A172 (cell line): ENCODE measurements at regions not wholly inside any gene's neighbourhood (a gene's known extent, or its start where the extent isn't known, plus 50 kb on each side); places are given as distances from the start of the nearest gene placed in this dataset.
"Not testable (repeated sequence)": the region's sequence is repeated elsewhere in the genome, so short reads cannot be mapped to it uniquely, and the experiment has no call there.

Experiments
- DNase-seq: peaks from one replicate; pipeline ENCODE4 v3.0.0-alpha.2; 2015; ENCODE audit warnings: low spot score

- no peak for DNase-seq
Measured at GRCh38 chr4:85018983-85019382, 52.5 kb upstream of the WDFY3 start.

DNA sequence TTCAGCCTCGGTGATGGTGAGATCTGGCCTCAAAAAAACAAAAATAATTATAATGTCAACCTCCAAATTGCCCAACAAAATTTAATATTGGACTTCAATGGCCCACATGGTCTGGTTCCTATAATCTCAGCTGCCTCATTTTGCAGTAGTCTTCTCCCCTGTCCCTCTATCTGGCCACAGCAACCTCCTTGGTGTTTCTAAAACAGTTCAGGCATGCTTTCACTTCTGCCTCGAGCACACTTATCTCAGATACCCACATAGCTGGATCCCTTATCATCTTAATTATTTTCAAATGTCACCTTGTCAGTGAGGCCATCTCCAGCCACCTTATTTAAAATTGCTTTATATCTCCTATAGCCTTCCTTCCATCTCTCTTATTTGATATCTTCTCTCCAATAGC, 52.9 kb upstream of the WDFY3 start:
- DNase-seq = no peak

DNA sequence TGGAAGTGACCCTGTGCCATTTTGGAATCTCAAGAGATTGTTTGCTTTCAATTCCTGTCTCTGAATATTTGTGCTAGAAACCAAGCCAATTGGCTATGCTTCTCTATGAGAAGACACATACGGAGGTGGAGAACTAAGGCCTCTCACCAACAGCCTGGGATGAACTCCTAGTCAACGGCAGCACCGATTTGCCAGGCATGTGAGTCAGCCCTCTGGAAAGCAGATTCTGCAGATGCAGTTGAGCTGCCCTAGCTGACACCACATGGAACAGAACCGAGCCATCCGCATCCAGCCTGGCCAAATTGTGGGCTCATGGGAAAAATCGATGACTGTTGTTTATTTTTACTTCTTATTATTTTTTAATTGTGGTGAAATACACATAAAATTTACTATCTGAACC, 58.2 kb upstream of the WDFY3 start:
- no peak for DNase-seq

GRCh38 chr4:85028910-85029309, 62.4 kb upstream of the WDFY3 start:
- peak; percentile 35 for DNase-seq

GRCh38 chr4:85029453-85029852, 63.0 kb upstream of the WDFY3 start:
- DNase-seq = no peak

GRCh38 chr4:85030156-85030555, 63.7 kb upstream of the WDFY3 start:
- no peak for DNase-seq

- not testable (repeated sequence) for DNase-seq
Measured at GRCh38 chr4:85033838-85034237, 67.3 kb upstream of the WDFY3 start.

DNA sequence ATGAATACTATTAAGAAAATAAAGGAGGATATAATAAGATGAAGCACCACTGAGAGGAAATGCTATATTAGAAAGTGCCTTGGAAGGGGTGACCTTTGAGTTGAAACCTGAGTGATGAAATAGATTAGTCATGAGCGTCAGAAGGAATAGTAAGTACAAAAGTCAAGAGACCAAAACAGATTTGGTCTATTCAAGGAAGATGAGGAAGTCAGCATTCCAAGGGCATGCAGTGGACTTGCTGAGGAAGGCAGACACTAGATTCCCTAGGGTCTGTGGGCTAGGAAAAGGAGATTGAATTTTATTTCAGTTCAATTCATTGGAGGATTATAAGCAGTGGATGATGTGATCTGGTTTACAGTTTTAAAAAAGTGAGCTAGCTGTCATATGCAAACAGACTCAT, 73.0 kb upstream of the WDFY3 start:
- DNase-seq = no peak

DNA sequence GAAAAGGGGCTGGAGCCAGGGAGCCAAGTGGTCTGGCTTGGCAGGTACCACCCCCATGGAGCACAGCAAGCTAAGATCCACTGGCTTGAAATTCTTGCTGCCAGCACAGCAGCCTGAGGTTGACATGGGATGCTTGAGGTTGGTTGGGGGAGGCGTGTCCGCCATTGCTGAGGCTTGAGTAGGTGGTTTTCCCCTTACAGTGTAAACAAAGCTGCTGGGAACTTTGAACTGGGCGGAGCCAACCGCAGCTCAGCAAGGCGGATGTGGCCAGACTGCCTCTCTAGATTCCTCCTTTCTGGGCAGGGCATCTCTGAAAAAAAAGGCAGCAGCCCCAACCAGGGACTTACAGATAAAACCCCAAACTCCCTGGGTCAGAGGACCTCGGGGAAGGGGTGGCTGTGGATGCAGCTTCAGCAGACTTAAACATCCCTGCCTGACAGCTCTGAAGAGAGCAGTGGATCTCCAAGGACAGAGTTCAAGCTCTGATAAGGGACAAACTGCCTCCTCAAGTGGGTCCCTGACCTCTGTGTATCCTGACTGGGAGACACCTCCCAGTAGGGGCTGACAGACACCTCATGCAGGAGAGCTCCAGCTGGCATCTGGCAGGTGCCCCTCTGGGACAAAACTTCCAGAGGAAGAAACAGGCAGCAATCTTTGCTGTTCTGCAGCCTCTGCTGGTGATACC, 77.5 kb upstream of the WDFY3 start:
- DNase-seq = peak; percentile 16

- no peak for DNase-seq
Measured at GRCh38 chr4:85050736-85051135, 84.2 kb upstream of the WDFY3 start.

DNA sequence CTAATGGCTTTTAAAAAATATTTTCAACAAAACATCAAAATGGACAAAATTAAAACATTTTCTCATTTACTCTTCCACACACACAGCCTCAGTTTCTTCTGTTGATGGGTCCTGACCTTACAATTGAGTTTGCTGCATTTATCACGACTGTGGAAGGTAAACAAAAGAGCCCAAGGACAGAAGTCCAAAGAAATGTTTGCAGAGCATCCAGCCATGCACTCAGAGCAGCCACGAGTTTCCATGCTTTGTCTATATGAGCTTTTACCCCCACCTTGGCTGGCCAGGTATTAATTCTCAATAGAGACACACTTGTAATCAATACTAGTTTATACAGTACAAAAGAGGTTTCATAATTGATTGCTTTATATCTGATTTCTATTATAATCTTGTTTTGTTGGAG, 85.0 kb upstream of the WDFY3 start:
- no peak for DNase-seq

- DNase-seq = not testable (repeated sequence)
Measured at GRCh38 chr4:85054925-85055324, 88.4 kb upstream of the WDFY3 start.

DNA sequence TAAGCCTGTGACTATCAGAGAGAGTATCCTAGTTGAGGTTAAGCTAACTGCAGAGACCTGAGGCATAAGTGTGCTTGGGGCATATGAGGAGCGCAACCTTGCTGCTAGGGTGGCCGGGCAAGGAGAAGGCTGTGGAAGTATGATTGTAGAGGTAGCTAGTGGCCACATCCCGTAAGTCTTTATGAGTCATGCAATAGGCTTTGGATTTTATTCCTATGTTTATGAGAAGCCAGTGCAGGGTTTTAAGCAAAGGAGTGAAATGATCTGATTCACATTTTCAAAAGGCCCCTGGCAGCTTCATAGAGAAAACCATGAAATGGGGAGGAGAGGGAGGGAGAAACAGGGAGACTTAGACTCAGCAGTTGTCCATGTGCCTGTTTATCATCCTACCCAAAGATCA, 92.1 kb upstream of the WDFY3 start:
- DNase-seq = no peak

- no peak for DNase-seq
Measured at GRCh38 chr4:85061974-85062373, 95.5 kb upstream of the WDFY3 start.

- DNase-seq = no peak
Measured at GRCh38 chr4:85062466-85062865, 96.0 kb upstream of the WDFY3 start.

GRCh38 chr4:85067342-85067741, 100.9 kb upstream of the WDFY3 start:
- no peak for DNase-seq

- DNase-seq = no peak
Measured at GRCh38 chr4:85078016-85078415, 111.5 kb upstream of the WDFY3 start.

- DNase-seq = no peak
Measured at GRCh38 chr4:85081196-85081595, 114.7 kb upstream of the WDFY3 start.

- peak; percentile 39 for DNase-seq
Measured at GRCh38 chr4:85084371-85085094, 118.0 kb upstream of the WDFY3 start.

GRCh38 chr4:85086721-85087120, 120.2 kb upstream of the WDFY3 start:
- no peak for DNase-seq

GRCh38 chr4:85092536-85092935, 126.0 kb upstream of the WDFY3 start:
- DNase-seq = no peak

DNA sequence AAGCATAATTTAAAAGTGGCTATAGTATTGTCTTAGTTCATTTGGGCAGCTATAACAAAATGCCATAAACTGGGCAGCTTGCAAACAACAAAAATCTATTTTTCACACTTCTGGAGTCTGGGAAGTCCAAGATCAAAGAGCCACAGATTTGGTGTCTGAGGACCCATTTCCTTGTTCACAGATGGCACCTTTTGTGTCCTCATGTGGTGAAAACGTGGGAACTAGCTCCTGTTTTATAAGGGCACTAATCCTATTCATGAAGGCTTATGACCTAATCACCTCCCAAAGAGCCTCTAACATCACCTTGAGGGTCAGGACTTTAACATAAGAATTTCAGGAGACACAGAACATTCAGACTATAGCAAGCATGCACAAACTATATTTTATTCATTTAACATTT, 126.5 kb upstream of the WDFY3 start:
- no peak for DNase-seq

GRCh38 chr4:85094735-85095134, 128.2 kb upstream of the WDFY3 start:
- no peak for DNase-seq

- peak; percentile 44 for DNase-seq
Measured at GRCh38 chr4:85102606-85103005, 136.1 kb upstream of the WDFY3 start.
